ENCODE measurements at regions not wholly inside any gene's neighbourhood (a gene's known extent, or its start where the extent isn't known, plus 50 kb on each side); places are given as distances from the start of the nearest gene placed in this dataset.

GRCh38 chr1:235009561-235010306 is 118.9 kb downstream of the TOMM20 start:
- no peak for DNase-seq (ENCODE audit: low read depth)

GRCh38 chr1:235009074-235009473 is 119.6 kb downstream of the TOMM20 start:
- no peak for DNase-seq (ENCODE audit: low read depth)

GRCh38 chr1:235008239-235008638 is 120.4 kb downstream of the TOMM20 start:
- DNase-seq (ENCODE audit: low read depth): no peak

- no peak for DNase-seq (ENCODE audit: low read depth)
Measured at GRCh38 chr1:235006816-235007215, 121.8 kb downstream of the TOMM20 start.

- DNase-seq (ENCODE audit: low read depth): no peak
Measured at GRCh38 chr1:235006132-235006721, 122.4 kb downstream of the TOMM20 start.

- DNase-seq (ENCODE audit: low read depth): no peak
Measured at GRCh38 chr1:235004840-235005391, 123.7 kb downstream of the TOMM20 start.

- DNase-seq (ENCODE audit: low read depth): no peak
Measured at GRCh38 chr1:235004276-235004675, 124.4 kb downstream of the TOMM20 start.

- no peak for DNase-seq (ENCODE audit: low read depth)
Measured at GRCh38 chr1:235002706-235003300, 125.8 kb downstream of the TOMM20 start.

GRCh38 chr1:234999513-234999940 is 129.1 kb downstream of the TOMM20 start:
- DNase-seq (ENCODE audit: low read depth): no peak

GRCh38 chr1:234997896-234998741 is 130.5 kb downstream of the TOMM20 start:
- no peak for DNase-seq (ENCODE audit: low read depth)

GRCh38 chr1:234997201-234997895 is 131.3 kb downstream of the TOMM20 start:
- no peak for DNase-seq (ENCODE audit: low read depth)

- DNase-seq (ENCODE audit: low read depth): no peak
Measured at GRCh38 chr1:234996245-234996757, 132.3 kb downstream of the TOMM20 start.

GRCh38 chr1:234994436-234995295 is 134.0 kb downstream of the TOMM20 start:
- DNase-seq (ENCODE audit: low read depth): no peak

GRCh38 chr1:234992065-234992464 is 136.6 kb downstream of the TOMM20 start:
- DNase-seq (ENCODE audit: low read depth): no peak

GRCh38 chr1:234990874-234991801 is 137.5 kb downstream of the TOMM20 start:
- no peak for DNase-seq (ENCODE audit: low read depth)

- DNase-seq (ENCODE audit: low read depth): no peak
Measured at GRCh38 chr1:234990328-234990675, 138.3 kb downstream of the TOMM20 start.

GRCh38 chr1:234989479-234990327 is 138.9 kb downstream of the TOMM20 start:
- DNase-seq (ENCODE audit: low read depth): no peak

GRCh38 chr1:234989019-234989418 is 139.6 kb downstream of the TOMM20 start:
- DNase-seq (ENCODE audit: low read depth): no peak

Data from stimulated activated CD8-positive, alpha-beta memory T cell treated with anti-CD3 and anti-CD28 coated beads, Interleukin-12 subunit alpha, Interleukin-12 subunit beta, amount 100 ng/mL, for 4 hours (primary cell).